GM12865 (cell line): ENCODE measurements at regions not wholly inside any gene's neighbourhood (a gene's known extent, or its start where the extent isn't known, plus 50 kb on each side); places are given as distances from the start of the nearest gene placed in this dataset.

Experiments
- DNase-seq: peaks from one replicate; pipeline ENCODE4 v3.0.0; 2010; ENCODE audit warnings: low read depth
- H3K4me3 ChIP-seq: 2 replicates; pipeline ENCODE4 v1.5.1; 2011; ENCODE audit warnings: mild to moderate bottlenecking, low read depth, low read length, control low read depth
- TF ChIP-seq, protein P1 (sequence below): IDR thresholded peaks from 2 replicates; pipeline ENCODE4 v1.5.1; 2011; ENCODE audit warnings: low read length, control low read depth, low read depth, inconsistent platforms; ENCODE audit not compliant: insufficient read depth; ENCODE audit errors: missing control alignments

DNA sequence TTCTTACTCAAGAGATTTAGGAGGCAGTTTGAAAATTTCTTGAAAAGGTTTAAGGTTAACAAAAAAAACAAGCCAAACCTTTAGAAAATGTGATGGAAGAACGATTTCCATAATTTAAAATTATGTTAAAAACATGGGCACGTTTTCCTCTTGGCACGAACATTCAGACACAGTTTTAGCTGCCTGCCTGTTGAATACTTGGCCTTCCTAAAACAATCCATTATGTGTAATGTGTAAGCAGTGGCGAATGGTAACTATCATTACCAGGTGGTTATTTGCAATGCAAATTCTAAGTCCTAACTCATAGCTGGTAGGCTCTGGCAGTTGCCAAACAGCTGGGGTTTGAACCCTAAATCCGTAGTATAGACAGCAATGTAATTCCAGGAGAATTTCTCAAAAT is 1425.7 kb upstream of the SLC10A2 start:
- TF ChIP-seq, protein P1, sequence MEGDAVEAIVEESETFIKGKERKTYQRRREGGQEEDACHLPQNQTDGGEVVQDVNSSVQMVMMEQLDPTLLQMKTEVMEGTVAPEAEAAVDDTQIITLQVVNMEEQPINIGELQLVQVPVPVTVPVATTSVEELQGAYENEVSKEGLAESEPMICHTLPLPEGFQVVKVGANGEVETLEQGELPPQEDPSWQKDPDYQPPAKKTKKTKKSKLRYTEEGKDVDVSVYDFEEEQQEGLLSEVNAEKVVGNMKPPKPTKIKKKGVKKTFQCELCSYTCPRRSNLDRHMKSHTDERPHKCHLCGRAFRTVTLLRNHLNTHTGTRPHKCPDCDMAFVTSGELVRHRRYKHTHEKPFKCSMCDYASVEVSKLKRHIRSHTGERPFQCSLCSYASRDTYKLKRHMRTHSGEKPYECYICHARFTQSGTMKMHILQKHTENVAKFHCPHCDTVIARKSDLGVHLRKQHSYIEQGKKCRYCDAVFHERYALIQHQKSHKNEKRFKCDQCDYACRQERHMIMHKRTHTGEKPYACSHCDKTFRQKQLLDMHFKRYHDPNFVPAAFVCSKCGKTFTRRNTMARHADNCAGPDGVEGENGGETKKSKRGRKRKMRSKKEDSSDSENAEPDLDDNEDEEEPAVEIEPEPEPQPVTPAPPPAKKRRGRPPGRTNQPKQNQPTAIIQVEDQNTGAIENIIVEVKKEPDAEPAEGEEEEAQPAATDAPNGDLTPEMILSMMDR = no peak
- no peak overlapping the region for H3K4me3 ChIP-seq
- no peak for DNase-seq

DNA sequence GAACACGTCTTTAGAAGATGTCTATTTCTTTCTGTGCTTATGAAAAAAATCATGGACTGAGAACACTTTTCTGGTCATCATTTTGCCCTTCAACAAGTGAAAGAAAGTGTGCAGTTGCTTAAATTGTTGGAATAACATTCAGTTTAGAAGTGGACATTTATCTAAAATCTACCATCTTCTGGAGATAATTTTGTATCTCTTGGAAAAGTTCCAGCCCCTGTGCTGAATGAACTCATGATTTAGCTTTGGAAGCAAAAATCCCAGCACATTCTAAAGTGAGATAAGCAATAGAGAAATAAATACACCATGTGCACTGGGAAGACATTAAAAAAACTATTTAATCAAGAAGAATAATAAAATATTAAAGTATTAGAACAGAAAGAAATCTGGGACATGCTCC is 1420.8 kb upstream of the SLC10A2 start:
- no peak overlapping the region for H3K4me3 ChIP-seq
- TF ChIP-seq, protein P1 = no peak
- no peak for DNase-seq

DNA sequence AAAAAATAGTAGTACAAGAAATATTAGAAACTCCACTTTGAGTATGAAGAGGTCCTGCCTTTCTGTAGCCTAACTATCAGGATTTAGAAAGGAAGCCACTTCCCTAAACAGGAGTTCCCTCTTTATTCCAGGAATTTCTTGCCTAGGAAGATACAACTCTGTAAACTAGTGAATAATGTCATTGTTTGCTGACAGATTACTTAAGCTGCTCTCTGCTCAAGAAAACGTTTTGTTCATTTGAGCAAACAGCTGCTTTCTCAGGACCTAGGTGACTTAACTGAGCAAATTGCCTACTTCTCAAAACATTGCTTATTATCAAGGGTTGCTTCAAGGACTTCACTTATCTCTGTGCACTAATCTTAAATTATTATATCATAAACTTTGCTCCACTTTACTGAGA is 1419.4 kb upstream of the SLC10A2 start:
- no peak overlapping the region for H3K4me3 ChIP-seq
- TF ChIP-seq, protein P1 = no peak
- DNase-seq = no peak

DNA sequence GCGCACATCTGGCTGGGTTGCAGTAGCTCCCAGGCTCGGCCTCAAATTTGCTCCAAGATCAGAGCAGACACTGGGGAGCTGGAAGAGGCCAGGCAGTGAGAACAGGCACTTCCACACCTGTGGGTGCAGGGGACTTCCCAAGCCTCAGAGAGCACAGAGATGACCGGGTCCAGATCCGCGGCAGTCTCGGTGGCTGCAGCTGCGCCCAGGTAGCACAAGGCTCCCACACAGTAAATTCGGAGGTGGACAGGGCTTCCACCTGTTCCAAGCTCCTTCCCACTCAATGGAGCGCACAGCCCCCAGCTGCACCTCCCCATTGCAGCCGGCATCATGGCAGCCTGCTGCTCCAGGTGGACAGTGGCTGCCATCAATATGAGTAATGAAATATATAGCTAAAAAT is 1417.4 kb upstream of the SLC10A2 start:
- H3K4me3 ChIP-seq = no peak overlapping the region
- DNase-seq = no peak
- TF ChIP-seq, protein P1 = no peak

DNA sequence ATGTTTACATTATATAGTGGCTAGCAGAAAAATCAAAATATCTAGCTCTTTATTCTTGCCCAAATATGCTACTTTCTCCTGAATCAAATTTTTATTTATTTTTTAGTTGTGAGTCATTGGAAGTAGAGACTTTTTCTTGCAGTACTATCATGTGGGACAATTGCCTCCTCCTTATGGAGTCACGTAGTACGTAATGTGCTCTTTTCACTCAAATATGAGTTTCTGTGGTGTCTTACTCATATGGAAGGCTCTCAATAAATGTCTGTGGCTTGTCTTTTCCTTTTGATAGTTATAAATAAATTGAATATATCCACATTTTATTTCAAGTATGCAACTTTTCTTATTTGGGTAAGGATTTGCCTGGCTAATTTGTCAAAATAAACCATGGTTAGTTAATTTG is 1411.0 kb upstream of the SLC10A2 start:
- no peak for DNase-seq
- no peak overlapping the region for H3K4me3 ChIP-seq
- TF ChIP-seq, protein P1 = no peak

DNA sequence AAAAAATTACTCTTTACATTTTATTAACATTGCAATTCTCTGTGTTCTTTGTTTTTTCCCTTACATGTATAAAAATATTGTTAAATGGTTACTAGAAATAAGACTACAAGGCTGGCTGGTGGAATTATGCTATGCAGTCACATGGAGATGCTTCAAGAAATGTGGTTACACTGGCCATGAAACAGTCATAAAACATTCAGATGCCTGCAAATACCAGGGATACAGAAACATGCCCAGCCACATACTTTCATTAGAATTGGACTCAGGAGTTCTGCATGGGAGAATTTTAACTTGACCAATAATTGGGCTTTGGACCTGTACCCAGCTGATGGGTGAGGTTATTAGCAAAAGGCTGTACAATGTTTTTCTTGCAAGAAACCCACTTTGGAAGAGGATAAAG is 1407.7 kb upstream of the SLC10A2 start:
- DNase-seq = no peak
- no peak overlapping the region for H3K4me3 ChIP-seq
- TF ChIP-seq, protein P1 = no peak

DNA sequence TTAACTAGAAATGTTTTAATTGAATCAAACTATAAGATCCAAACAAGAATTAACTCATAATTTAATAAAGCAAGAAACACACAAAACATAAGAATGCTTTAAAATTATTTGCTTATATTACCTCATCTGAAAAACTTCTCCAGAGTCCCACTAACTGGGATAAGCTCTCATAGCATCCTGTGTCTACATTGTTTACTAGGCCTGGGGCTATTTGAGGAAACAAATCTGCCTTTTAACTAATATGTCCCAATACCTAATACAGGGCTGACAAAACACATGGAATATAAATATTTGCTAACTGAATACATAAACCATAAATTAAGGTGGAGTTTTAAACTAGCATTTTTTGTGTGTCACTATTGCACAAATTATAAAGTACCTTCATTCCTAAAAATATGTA is 1399.8 kb upstream of the SLC10A2 start:
- TF ChIP-seq, protein P1 = no peak
- no peak for DNase-seq
- H3K4me3 ChIP-seq = no peak overlapping the region
